Loucy (cell line): ENCODE measurements at regions not wholly inside any gene's neighbourhood (a gene's known extent, or its start where the extent isn't known, plus 50 kb on each side); places are given as distances from the start of the nearest gene placed in this dataset.

ENCODE experiments used
- H2AFZ ChIP-seq: fragments of 200-600 bp; sonication (generic); 2 replicates; pipeline ENCODE4 v1.6.0; 2016; ENCODE audit warnings: antibody characterized with exemption, mild to moderate bottlenecking, low read length, moderate library complexity
- H3F3A ChIP-seq: fragments of 200-600 bp; 2 replicates; pipeline ENCODE4 v1.6.0; 2016; ENCODE audit warnings: antibody characterized with exemption, low read depth, mild to moderate bottlenecking
- H3K27me3 ChIP-seq: fragments of 200-600 bp; sonication (generic); 2 replicates; pipeline ENCODE4 v1.6.1; 2014; ENCODE audit warnings: low read length, mild to moderate bottlenecking; ENCODE audit not compliant: insufficient read depth, poor library complexity, severe bottlenecking
- H3K36me3 ChIP-seq: fragments of 200-600 bp; sonication (generic); 2 replicates; pipeline ENCODE4 v1.6.1; 2016; ENCODE audit warnings: low read length; ENCODE audit not compliant: insufficient read depth
- H3K4me1 ChIP-seq: fragments of 200-600 bp; sonication (generic); 2 replicates; pipeline ENCODE4 v1.5.1; 2014; ENCODE audit warnings: low read length, mild to moderate bottlenecking; ENCODE audit not compliant: insufficient read depth, poor library complexity, severe bottlenecking
- H3K4me2 ChIP-seq: fragments of 200-600 bp; sonication (generic); 2 replicates; pipeline ENCODE4 v1.6.0; 2014; ENCODE audit warnings: antibody characterized with exemption, low read length, low read depth, mild to moderate bottlenecking; ENCODE audit not compliant: poor library complexity, severe bottlenecking
- H3K4me3 ChIP-seq: fragments of 200-600 bp; sonication (generic); 2 replicates; pipeline ENCODE4 v1.5.1; 2014; ENCODE audit warnings: low read length, mild to moderate bottlenecking, mixed read lengths; ENCODE audit not compliant: poor library complexity, severe bottlenecking
- H3K79me2 ChIP-seq: fragments of 200-600 bp; sonication (generic); 2 replicates; pipeline ENCODE4 v1.6.1; 2014; ENCODE audit warnings: low read length; ENCODE audit not compliant: insufficient read depth
- H3K9ac ChIP-seq: fragments of 200-600 bp; sonication (generic); 2 replicates; pipeline ENCODE4 v1.6.0; 2014; ENCODE audit warnings: mild to moderate bottlenecking, low read depth, low read length, moderate library complexity; ENCODE audit not compliant: poor library complexity, severe bottlenecking
- H3K9me2 ChIP-seq: fragments of 200-600 bp; sonication (generic); replicated peaks from 2 replicates; pipeline ENCODE4 v1.6.1; 2016; ENCODE audit warnings: low read depth, low read length, mixed read lengths
- H3K9me3 ChIP-seq: fragments of 200-600 bp; sonication (generic); 2 replicates; pipeline ENCODE4 v1.6.1; 2014; ENCODE audit warnings: mild to moderate bottlenecking, antibody characterized with exemption, low read length, low read depth; ENCODE audit not compliant: insufficient read depth
- H4K20me1 ChIP-seq: fragments of 200-600 bp; sonication (generic); 2 replicates; pipeline ENCODE4 v1.6.0; 2014; ENCODE audit warnings: antibody characterized with exemption, low read length, mild to moderate bottlenecking; ENCODE audit not compliant: insufficient read depth, poor library complexity, severe bottlenecking
- EZH2phosphoT487 ChIP-seq: fragments of 200-600 bp; IDR thresholded peaks from 2 replicates; pipeline ENCODE4 v1.6.1; 2018; ENCODE audit warnings: antibody characterized with exemption, mild to moderate bottlenecking, moderate library complexity, borderline replicate concordance
- TF ChIP-seq, protein P1 (sequence below): fragments of 200-600 bp; sonication (generic); conservative IDR thresholded peaks from 2 replicates; pipeline ENCODE4 v1.5.1; 2014; ENCODE audit warnings: mild to moderate bottlenecking, antibody characterized with exemption, low read length

GRCh38 chr9:13750639-13751038, 471.1 kb upstream of the MPDZ start:
- Histone ChIP-seq H3K9me2 (no peaks in the 10 kb centered on the region), H3K4me1 (no peaks in the 10 kb centered on the region), H3K9ac (no peak overlapping the region), H2AFZ (no peak overlapping the region), H3K9me3 (no peaks in the 10 kb centered on the region), H3K4me2 (no peak overlapping the region), H3K27me3 (no peaks in the 10 kb centered on the region), H3K79me2 (no peaks in the 10 kb centered on the region), H3K36me3 (no peaks in the 10 kb centered on the region), H3F3A (no peaks in the 10 kb centered on the region), H4K20me1 (no peaks in the 10 kb centered on the region), H3K4me3 (no peak overlapping the region)
- TF ChIP-seq EZH2phosphoT487: no peak
- TF ChIP-seq, protein P1, sequence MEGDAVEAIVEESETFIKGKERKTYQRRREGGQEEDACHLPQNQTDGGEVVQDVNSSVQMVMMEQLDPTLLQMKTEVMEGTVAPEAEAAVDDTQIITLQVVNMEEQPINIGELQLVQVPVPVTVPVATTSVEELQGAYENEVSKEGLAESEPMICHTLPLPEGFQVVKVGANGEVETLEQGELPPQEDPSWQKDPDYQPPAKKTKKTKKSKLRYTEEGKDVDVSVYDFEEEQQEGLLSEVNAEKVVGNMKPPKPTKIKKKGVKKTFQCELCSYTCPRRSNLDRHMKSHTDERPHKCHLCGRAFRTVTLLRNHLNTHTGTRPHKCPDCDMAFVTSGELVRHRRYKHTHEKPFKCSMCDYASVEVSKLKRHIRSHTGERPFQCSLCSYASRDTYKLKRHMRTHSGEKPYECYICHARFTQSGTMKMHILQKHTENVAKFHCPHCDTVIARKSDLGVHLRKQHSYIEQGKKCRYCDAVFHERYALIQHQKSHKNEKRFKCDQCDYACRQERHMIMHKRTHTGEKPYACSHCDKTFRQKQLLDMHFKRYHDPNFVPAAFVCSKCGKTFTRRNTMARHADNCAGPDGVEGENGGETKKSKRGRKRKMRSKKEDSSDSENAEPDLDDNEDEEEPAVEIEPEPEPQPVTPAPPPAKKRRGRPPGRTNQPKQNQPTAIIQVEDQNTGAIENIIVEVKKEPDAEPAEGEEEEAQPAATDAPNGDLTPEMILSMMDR: no peak

DNA sequence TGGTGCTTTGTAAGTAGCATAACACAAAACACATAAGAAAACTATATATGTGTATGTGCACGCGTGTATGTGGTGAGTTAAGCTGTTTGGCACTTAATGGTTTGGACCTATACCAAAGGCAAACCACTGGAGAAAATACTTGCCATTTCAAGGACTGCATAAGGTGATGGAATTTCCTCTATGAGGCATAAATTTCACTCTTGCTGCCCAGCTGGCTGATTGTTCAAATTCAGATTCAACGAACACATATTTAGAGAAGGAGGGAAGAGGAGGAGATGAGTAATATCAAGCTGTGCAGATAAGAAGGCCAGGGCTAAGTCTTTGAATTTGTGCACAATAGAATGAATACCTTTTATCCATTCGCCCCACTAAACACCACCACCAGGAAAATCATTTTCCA, 470.6 kb upstream of the MPDZ start:
- Histone ChIP-seq H3K4me1 (no peaks in the 10 kb centered on the region), H3K9me3 (no peaks in the 10 kb centered on the region), H3K9ac (no peak overlapping the region), H3K4me3 (no peak overlapping the region), H3F3A (no peaks in the 10 kb centered on the region), H3K9me2 (no peaks in the 10 kb centered on the region), H3K4me2 (no peak overlapping the region), H2AFZ (no peak overlapping the region), H3K79me2 (no peaks in the 10 kb centered on the region), H3K27me3 (no peaks in the 10 kb centered on the region), H3K36me3 (no peaks in the 10 kb centered on the region), H4K20me1 (no peaks in the 10 kb centered on the region)
- TF ChIP-seq, protein P1: no peak
- TF ChIP-seq EZH2phosphoT487: no peak

DNA sequence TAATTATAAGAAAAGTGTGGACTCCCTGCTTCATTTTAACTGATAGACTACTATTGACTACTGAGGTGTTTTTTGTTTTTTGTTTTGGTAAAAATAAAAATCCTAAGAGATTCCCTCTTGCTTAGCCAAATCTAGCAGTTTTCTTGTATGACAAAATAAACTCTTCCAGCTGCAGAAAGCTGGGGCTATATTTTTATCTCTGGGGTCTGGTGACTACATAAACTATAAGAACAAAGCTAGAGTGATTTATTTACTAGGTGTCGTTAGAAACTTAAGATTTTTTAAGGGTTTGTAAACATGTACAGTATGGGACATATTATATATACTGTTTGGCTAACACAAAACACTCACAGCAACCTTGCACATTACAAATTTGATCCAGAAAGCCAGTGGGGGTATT, 467.4 kb upstream of the MPDZ start:
- Histone ChIP-seq H3K27me3 (no peaks in the 10 kb centered on the region), H3K4me2 (no peak overlapping the region), H3K9me2 (no peaks in the 10 kb centered on the region), H3K4me1 (no peaks in the 10 kb centered on the region), H3K36me3 (no peaks in the 10 kb centered on the region), H3K79me2 (no peaks in the 10 kb centered on the region), H3F3A (no peaks in the 10 kb centered on the region), H3K9ac (no peak overlapping the region), H3K9me3 (no peaks in the 10 kb centered on the region), H2AFZ (no peak overlapping the region), H3K4me3 (no peak overlapping the region), H4K20me1 (no peaks in the 10 kb centered on the region)
- TF ChIP-seq EZH2phosphoT487: no peak
- TF ChIP-seq, protein P1: no peak
